GM12878 (cell line): ENCODE measurements at regions not wholly inside any gene's neighbourhood (a gene's known extent, or its start where the extent isn't known, plus 50 kb on each side); places are given as distances from the start of the nearest gene placed in this dataset.

Experiments used
- ATAC-seq: fragments of 200-7000 bp; cut with Tn5 transposase; 3 replicates; pipeline ENCODE4 v1.9.1; 2020; ENCODE audit warnings: mild to moderate bottlenecking, moderate library complexity
- BruUV-seq: library from RNA; stranded (reverse); fragments of 400-500 nt; replicated peaks from 2 replicates; lab custom pipeline; 2021; lab: Mats Ljungman, UMichigan
- CTCF ChIA-PET: fragments of 300-600 bp; sonication (Branson Sonifier 250); formaldehyde crosslinking; extraction: SDS; loops from one replicate; lab custom pipeline; 2021; ENCODE audit warnings: inconsistent platforms; lab: Yijun Ruan, JAX
- POLR2A ChIA-PET: fragments of 350-600 bp; formaldehyde crosslinking; extraction: SDS; loops from one replicate; lab custom pipeline; 2021; ENCODE audit warnings: inconsistent platforms; lab: Charles Lee
- RAD21 ChIA-PET: fragments of 300-600 bp; sonication (Branson Sonifier 250); formaldehyde crosslinking; loops from one replicate; lab custom pipeline; 2023; ENCODE audit warnings: antibody characterized with exemption; ENCODE audit not compliant: unreplicated experiment; lab: Charles Lee
- SMC1A ChIA-PET: fragments of 300-600 bp; sonication (Branson Sonifier 250); formaldehyde crosslinking; loops from one replicate; lab custom pipeline; 2023; ENCODE audit not compliant: unreplicated experiment, uncharacterized antibody; lab: Charles Lee
- DNase-seq: peaks from one replicate; pipeline ENCODE4 v3.0.0-alpha.2; 2011; ENCODE audit warnings: low read depth, low spot score
- FAIRE-seq: peaks from 3 replicates; lab custom pipeline; 2011; peaks lifted over from hg19 to GRCh38; lab: Jason Lieb, UNC
- H2AFZ ChIP-seq: 2 replicates; pipeline ENCODE4 v1.6.0; 2011; ENCODE audit warnings: low read depth, low read length, control low read depth; ENCODE audit not compliant: control insufficient read depth
- H3K27ac ChIP-seq: 2 replicates; pipeline ENCODE4 v1.5.1; 2011; ENCODE audit warnings: control low read depth; ENCODE audit not compliant: control insufficient read depth, insufficient read depth
- H3K27me3 ChIP-seq, 2 experiments: replicated peaks in 1 of 2; 2 replicates each; pipeline versions ENCODE4 v1.6.0 to v1.6.1; 2011; ENCODE audit warnings: low read length in 1 of 2; ENCODE audit not compliant: control insufficient read depth in 2 of 2, insufficient read depth in 2 of 2
- H3K36me3 ChIP-seq, 2 experiments: 2 replicates each; pipeline ENCODE4 v1.5.1; 2011; ENCODE audit warnings: low read length in 1 of 2; ENCODE audit not compliant: control insufficient read depth in 2 of 2, insufficient read depth in 2 of 2
- H3K4me1 ChIP-seq: 2 replicates; pipeline ENCODE4 v1.6.1; 2011; ENCODE audit warnings: mild to moderate bottlenecking, low read length, moderate library complexity, mixed read lengths; ENCODE audit not compliant: control insufficient read depth, insufficient read depth
- H3K4me2 ChIP-seq: 2 replicates; pipeline ENCODE4 v1.6.0; 2011; ENCODE audit warnings: control low read depth; ENCODE audit not compliant: control insufficient read depth, insufficient read depth
- H3K4me3 ChIP-seq: fragments of 200-600 bp; sonication (generic); 2 replicates; pipeline ENCODE4 v1.5.1; 2016
- H3K79me2 ChIP-seq: 2 replicates; pipeline ENCODE4 v1.6.0; 2011; ENCODE audit warnings: low read length; ENCODE audit not compliant: control insufficient read depth, insufficient read depth
- H3K9ac ChIP-seq: 2 replicates; pipeline ENCODE4 v1.8.0; 2011; ENCODE audit warnings: low read length, control low read depth, mixed read lengths; ENCODE audit not compliant: control insufficient read depth, insufficient read depth
- H3K9me3 ChIP-seq: replicated peaks from 3 replicates; pipeline ENCODE4 v1.5.1; 2011; ENCODE audit warnings: mild to moderate bottlenecking, low read length; ENCODE audit not compliant: control insufficient read depth, insufficient read depth
- H4K20me1 ChIP-seq: 2 replicates; pipeline ENCODE4 v1.6.0; 2011; ENCODE audit not compliant: control insufficient read depth, insufficient read depth
- CHD1 ChIP-seq: IDR thresholded peaks from 2 replicates; pipeline ENCODE4 v1.6.1; 2012; ENCODE audit warnings: low read depth, low read length, improper control_type of control experiment
- CHD2 ChIP-seq: IDR thresholded peaks from 2 replicates; pipeline ENCODE4 v1.6.1; 2011; ENCODE audit warnings: low read depth, low read length, improper control_type of control experiment, borderline replicate concordance
- E4F1 ChIP-seq: fragments of 450-650 bp; IDR thresholded peaks from 2 replicates; pipeline ENCODE4 v1.6.1; 2018; ENCODE audit warnings: borderline replicate concordance, mild to moderate bottlenecking; ENCODE audit not compliant: partially characterized antibody
- EED ChIP-seq: sonication (generic); IDR thresholded peaks from 2 replicates; pipeline ENCODE4 v1.6.1; 2016; ENCODE audit warnings: antibody characterized with exemption, low read depth
- ESRRA ChIP-seq: IDR thresholded peaks from 2 replicates; pipeline ENCODE4 v1.6.1; 2012; ENCODE audit warnings: mild to moderate bottlenecking, low read length, improper control_type of control experiment
- KDM1A ChIP-seq: fragments of 200-600 bp; sonication (generic); IDR thresholded peaks from 2 replicates; pipeline ENCODE4 v1.6.1; 2016; ENCODE audit warnings: borderline replicate concordance
- POU2F2 ChIP-seq: IDR thresholded peaks from 3 replicates; pipeline ENCODE4 v1.6.1; 2011; ENCODE audit warnings: low read depth, mild to moderate bottlenecking, low read length, borderline replicate concordance
- RAD51 ChIP-seq: fragments of 450-650 bp; IDR thresholded peaks from 2 replicates; pipeline ENCODE4 v1.6.1; 2016; ENCODE audit warnings: moderate library complexity, mild to moderate bottlenecking, inconsistent platforms
- SMC3 ChIP-seq: IDR thresholded peaks from 2 replicates; pipeline ENCODE4 v1.6.1; 2011; ENCODE audit warnings: low read length, improper control_type of control experiment, borderline replicate concordance
- SPI1 ChIP-seq: IDR thresholded peaks from 2 replicates; pipeline ENCODE4 v1.6.1; 2011; ENCODE audit warnings: low read depth, mild to moderate bottlenecking, low read length, moderate library complexity, borderline replicate concordance; ENCODE audit not compliant: insufficient read depth
- SREBF1 ChIP-seq: IDR thresholded peaks from 2 replicates; pipeline ENCODE4 v1.6.1; 2012; ENCODE audit warnings: mild to moderate bottlenecking, low read length
- SUPT20H ChIP-seq: IDR thresholded peaks from 2 replicates; pipeline ENCODE4 v1.6.1; 2011; ENCODE audit warnings: low read depth, mild to moderate bottlenecking, low read length, moderate library complexity, borderline replicate concordance; ENCODE audit not compliant: control insufficient read depth
- USF1 ChIP-seq: IDR thresholded peaks from 2 replicates; pipeline ENCODE4 v1.6.1; 2011; ENCODE audit warnings: borderline replicate concordance, low read depth, mild to moderate bottlenecking, moderate library complexity, mixed read lengths, low read length; ENCODE audit not compliant: insufficient read depth; ENCODE audit errors: extremely low read length
- ZBTB11 ChIP-seq: fragments of 450-650 bp; formaldehyde crosslinking; IDR thresholded peaks from 2 replicates; pipeline ENCODE4 v1.5.0; 2022; ENCODE audit warnings: mild to moderate bottlenecking, missing genetic modification characterization
- ZNF24 ChIP-seq: fragments of 450-650 bp; IDR thresholded peaks from 2 replicates; pipeline ENCODE4 v1.6.1; 2017; ENCODE audit warnings: antibody characterized with exemption, mild to moderate bottlenecking
- ZSCAN29 ChIP-seq: fragments of 450-650 bp; IDR thresholded peaks from 2 replicates; pipeline ENCODE4 v1.6.1; 2017; ENCODE audit warnings: mild to moderate bottlenecking, moderate library complexity
- WGBS: methylation state at CpG from one replicate; pipeline ENCODE4 v1.1.6; 2016; ENCODE audit warnings: low lambda C conversion rate; ENCODE audit not compliant: insufficient replicate concordance, insufficient coverage; ENCODE audit errors: missing lambda C conversion rate; 5-methylcytosine and 5-hydroxymethylcytosine counted together
- in situ Hi-C: fragments of 300-500 bp; cut with MboI; formaldehyde crosslinking; loops from 9 replicates; pipeline ENCODE4 v1.14.3; 2018; ENCODE audit warnings: mixed read lengths
- intact Hi-C: fragments of 100-400 bp; cut with micrococcal nuclease; formaldehyde crosslinking; loops from one replicate; pipeline ENCODE4 v1.14.2; 2022; ENCODE audit not compliant: unreplicated experiment

- SMC1A ChIA-PET: no interaction called here
- TF ChIP-seq SUPT20H (no peak), ESRRA (no peak), USF1 (no peak), CHD1 (no peak), RAD51 (no peak), SMC3 (no peak), SPI1 (no peak), ZNF24 (no peak), E4F1 (no peak), ZSCAN29 (no peak), POU2F2 (no peak), KDM1A (no peak), SREBF1 (no peak), EED (no peak), CHD2 (no peak), ZBTB11 (CRISPR knock-in tag) (no peak)
Observed at GRCh38 chr13:34179481-34179880, 361.5 kb downstream of the RFC3 start.

More at GRCh38 chr13:34179481-34179880, 361.5 kb downstream of the RFC3 start:
- no peak overlapping the region for H3K27ac ChIP-seq
- intact Hi-C loops (no loop called here), in situ Hi-C loops (no loop called here)
- ATAC-seq: no peak
- H3K9me3 ChIP-seq: no peaks in the 10 kb centered on the region
- H3K4me1 ChIP-seq: no peaks in the 10 kb centered on the region
- RAD21 ChIA-PET: no interaction called here
- WGBS: 0% methylated on average over 1 of the region's 1 CpG
- H2AFZ ChIP-seq: no peak overlapping the region
- H3K27me3 ChIP-seq: no peaks in the 10 kb centered on the region
- CTCF ChIA-PET: no interaction called here
- FAIRE-seq: no peak
- no peaks in the 10 kb centered on the region for H3K79me2 ChIP-seq
- no peaks in the 10 kb centered on the region for H4K20me1 ChIP-seq
- no peak overlapping the region for H3K4me3 ChIP-seq
- DNase-seq: no peak
- POLR2A ChIA-PET: no interaction called here
- no peak overlapping the region for H3K9ac ChIP-seq
- no peak overlapping the region for H3K4me2 ChIP-seq
- no peaks in the 10 kb centered on the region for H3K36me3 ChIP-seq
- no TSS peak for BruUV-seq
